AG08395 (cell line): ENCODE measurements at regions not wholly inside any gene's neighbourhood (a gene's known extent, or its start where the extent isn't known, plus 50 kb on each side); places are given as distances from the start of the nearest gene placed in this dataset.
"Not testable (repeated sequence)": the region's sequence is repeated elsewhere in the genome, so short reads cannot be mapped to it uniquely, and the experiment has no call there.

Experiments used
- DNase-seq: peaks from one replicate; pipeline ENCODE4 v3.0.0; 2012; ENCODE audit warnings: mixed read lengths, low spot score

DNA sequence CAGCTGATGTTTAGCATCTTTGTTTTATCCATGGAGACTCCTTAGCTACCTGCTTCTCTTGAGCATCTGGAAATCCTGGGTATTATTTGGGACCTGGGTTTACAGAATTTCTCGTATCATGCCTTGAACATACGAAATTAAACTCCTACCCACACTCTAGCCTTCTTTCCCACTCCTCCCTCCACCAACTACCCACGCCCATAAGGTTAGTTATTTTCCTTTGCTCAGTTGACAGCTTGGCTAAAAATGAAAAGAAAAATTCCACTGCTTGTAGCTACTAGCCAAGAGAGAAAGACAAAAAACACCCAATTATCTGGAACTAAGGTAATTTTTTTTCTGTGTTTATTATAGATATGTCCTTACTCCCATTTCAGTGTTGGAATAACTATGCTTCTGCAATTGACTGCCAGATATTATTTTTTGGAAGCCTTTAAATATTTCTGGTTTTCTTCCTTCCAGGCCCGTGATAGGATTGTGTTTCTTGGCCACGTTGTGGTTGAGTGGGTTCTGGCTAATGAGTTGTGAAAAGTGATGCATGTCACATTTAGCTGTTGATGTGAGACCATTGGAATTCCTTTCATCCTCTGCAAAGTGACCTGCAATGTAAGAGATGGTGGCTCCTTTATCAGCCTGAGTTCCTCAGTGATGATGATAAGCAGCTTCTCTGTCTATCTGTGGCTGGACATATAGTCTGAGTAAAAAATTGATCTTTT is 308.1 kb downstream of the LRRC70 start:
- DNase-seq: no peak

DNA sequence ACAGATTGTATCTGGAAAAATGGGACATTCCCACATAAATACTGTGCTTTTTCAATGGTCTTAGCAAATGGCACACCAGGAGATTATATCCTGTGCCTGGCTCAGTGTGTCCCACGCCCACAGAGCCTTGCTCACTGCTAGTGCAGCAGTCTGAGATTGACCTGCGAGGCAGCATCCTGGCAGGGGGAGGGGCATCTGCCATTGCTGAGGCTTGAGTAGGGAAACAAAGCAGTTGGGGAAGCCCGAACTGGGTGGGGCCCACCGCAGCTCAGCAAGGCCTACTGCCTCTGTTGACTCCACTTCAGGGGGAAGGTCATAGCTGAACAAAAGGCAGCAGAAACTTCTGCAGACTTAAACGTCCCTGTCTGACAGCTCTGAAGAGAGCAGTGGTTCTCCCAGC is 258.7 kb downstream of the LRRC70 start:
- DNase-seq: not testable (repeated sequence)

DNA sequence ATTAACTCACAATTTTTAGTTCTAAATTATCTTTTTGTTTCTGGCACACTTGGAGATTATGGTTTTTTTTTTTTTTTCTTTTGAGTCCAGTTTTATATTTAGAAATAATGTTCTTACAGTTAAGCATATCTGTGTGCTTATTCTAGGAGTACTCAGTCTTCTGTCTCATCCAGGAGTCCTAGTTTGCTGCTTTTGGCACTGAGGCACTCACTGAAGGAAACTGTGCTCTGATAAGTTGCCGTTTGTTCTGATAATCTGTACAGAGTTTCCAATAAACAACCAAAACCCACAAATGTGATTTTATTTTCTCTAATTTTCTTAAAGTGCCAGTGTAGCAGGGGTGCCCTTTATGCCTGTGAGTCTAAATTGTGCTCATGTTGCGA is 251.0 kb downstream of the LRRC70 start:
- no peak for DNase-seq

DNA sequence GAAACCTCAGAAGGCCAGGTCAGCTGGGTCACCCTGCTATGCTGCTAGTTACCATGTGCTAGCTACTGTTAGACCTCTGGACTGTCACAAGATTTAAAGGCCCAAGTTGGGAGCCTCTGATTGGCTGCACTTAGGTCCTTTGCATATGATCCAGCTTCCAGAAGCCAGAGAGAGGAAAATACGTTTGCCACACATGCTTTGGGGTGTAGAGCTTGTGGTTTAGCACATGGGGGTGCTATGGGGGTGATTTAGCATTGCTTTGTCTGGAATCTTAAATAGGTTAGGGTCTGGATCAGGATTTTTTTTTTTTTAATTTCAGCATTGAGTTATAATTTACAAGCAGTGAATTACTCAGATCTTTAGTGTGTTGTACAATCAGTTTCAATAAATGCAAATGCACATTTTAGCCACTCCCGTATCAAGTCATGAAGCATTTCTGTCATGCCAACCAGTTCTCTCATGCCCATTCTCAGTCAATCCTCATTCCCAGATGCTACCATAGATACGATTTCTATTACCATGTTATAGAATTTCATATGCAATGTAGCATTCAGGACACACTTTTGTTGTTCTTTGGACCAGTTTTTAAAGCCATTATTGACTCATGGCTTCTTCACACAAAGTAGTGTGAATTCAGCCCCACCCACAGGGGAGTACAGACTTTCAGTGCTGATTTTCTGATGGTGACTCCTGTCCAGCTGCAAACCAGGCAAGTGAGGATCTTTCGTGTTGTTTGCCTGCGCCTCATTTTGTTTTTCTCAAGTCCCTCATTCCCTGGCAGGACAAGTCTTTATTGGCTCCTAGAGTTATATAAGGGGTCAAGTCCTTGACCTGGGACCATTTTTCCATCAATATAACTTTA is 250.4 kb downstream of the LRRC70 start:
- DNase-seq: no peak

DNA sequence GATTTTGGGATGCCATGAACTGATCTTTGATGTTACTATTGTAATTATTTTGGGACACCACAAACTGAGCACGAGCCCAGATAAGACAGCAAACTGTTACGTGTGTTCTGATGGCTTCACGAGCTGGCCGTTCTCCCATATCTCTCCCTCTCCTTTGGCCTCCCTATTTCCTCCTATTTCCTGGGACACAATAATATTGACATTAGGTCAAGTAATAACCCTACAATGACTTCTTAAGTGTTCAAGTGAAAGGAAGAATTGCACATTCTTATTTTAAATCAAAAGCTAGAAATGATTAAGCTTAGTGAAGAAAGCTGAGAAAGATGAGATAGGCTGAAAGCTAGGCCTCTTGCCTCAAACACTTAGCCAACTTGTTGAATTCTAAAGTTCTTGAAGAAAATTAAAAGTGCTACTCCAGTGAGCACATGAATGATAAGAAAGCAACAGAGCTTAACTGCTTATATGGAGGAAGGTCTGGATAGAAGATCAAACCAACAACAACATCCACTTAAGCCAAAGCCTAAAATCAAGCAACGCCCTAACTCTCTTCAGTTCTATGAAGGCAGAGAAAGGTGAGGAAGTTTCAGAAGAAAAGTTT is 247.1 kb downstream of the LRRC70 start:
- no peak for DNase-seq

DNA sequence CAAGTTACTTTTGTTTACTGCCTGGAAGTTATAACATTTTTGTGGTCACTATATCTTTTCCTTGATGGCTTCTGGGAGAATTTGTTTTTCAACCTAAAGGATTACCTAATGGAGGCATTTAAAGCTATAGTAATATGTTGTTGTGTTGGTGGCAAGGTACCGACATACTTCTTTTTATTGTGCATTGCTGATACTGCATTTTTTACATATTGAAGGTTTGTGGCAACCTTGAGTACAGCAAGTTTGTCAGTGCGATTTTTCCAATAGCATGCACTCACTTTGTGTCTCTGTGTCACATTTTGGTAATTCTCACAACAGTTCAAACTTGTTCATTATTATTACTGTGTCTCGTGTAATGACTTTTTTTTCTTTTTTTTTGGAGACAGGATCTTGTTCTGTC is 246.3 kb downstream of the LRRC70 start:
- DNase-seq: no peak

DNA sequence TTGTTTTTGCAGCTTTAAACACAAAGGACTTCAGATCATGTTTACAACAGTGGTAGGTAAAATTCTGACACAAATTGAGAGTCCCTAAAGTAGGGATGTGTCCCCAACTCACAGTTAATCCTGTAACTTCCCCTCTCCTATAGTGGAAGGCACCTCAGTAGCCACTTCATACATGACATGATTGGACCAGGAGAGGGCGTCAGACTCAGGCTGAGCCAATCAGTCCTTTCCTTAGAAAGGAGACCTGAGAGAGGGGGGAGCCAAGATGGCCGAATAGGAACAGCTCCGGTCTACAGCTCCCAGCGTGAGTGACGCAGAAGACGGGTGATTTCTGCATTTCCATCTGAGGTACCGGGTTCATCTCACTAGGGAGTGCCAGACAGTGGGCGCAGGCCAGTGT is 238.4 kb downstream of the LRRC70 start:
- not testable (repeated sequence) for DNase-seq

DNA sequence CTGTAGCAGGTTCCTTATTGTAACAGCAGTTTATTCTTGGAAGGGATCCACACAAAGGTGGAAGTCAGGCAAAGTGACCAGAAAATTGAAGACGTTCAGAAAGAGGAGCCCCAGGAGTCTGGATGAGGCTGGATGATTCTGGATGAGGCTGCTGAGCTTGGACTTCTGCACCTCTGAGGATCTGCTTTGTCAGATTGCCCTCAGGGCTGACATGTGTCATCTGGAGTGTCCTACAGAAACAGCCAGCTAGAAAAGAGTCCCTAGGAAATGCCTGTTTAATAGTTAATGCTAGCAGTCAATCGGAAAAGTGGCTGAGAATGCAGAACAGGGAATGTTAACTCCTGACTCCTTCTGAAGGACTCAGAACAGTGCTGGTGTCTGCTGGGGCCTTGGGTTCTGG is 236.4 kb downstream of the LRRC70 start:
- no peak for DNase-seq

DNA sequence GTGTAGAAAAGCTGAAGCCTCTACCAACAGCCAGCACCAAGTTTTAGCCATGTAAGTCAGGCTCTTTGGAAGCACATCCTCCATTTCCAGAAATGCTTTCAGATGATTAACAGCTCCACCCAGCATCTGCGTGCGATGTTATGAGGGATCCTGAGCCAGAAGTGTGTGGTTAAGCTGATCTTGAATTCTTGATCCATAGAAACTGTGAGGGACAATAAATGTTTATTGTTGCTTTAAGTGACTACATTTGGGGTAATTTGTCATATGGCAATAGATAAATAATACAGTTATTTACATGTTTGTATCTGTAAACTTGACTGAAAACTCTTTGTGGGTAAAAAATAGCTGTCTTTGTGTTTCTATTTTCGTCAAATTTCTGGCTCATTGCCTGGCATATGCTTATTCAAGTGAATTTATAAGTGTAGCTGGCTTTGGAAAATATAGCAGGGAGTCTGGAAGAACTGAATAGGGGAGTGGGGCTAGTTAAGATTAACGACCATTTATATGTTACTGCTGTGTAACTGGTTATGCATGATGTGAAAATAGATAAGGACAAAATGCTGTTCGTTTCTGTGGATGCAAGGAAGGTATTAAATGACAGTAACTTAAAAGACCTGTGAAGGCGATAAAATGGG is 234.1 kb downstream of the LRRC70 start:
- DNase-seq: no peak

DNA sequence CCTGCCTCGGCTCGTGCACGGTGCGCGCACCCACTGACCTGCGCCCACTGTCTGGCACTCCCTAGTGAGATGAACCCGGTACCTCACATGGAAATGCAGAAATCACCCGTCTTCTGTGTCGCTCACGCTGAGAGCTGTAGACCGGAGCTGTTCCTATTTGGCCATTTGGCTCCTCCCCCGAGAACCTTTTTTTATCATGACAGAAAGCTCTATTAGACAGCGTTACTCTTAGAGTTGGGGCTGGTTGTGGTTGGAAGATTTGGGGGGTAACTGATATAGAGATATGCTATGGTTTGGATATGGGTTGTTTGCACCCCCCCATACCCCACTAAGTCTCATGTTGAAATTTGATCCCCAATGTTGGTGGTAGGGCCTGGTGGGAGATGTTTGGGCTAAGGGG is 226.2 kb downstream of the LRRC70 start:
- not testable (repeated sequence) for DNase-seq

DNA sequence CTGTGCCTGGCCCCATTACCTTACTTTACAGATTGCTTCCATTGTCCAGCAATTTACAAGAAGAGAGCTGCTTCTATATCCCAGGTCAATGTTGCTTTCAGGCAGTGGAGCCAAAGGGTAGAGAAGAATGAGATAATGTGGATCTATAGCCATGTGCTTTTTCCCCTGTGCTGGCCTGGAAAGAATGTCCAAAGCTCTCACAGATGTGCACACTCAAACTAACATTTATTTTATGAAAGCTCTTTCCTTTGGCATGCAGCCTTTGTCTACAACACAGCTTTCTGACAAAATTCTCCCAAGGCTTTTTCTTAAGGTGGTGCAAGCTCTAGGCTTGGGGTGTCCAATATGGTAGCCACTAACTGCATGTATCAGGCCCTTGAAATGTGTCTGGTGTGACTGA is 217.3 kb downstream of the LRRC70 start:
- no peak for DNase-seq

DNA sequence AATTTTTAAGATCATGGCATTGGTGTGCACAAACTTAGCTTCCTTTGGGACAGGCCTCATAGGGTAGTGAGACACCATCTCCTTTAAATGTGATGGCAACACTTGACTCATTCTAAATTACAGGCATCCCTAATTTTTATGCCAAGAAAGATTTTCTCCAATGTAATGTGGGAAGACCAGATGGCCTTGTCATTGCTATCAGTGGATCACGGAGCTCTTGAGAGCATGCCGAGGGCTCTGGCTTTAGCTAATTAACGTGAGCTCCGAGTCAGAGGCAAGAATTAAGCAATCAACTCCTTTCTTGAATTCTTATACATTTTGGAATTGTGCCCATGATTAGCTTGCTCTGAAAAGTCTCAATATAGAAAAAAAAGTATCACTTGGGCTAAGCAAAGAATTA is 215.8 kb downstream of the LRRC70 start:
- DNase-seq: no peak

DNA sequence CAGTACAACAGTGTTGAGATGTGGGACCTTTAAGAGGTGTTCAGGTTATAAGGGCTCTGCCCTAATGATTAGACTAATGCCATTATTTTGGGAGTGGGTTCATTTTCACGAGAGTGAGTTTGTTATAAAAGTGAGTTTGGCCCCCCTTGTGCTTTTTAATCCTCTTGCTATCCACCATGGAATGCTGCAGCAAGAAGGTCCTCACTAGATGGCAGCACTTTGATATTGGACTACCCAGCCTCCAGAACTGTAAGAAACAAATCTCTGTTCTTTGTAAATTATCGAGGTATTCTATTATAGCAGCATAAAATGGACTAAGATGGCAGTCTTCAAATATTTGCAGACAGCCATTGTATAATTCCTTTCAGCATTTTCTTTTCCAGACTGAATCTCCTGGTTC is 212.4 kb downstream of the LRRC70 start:
- no peak for DNase-seq

DNA sequence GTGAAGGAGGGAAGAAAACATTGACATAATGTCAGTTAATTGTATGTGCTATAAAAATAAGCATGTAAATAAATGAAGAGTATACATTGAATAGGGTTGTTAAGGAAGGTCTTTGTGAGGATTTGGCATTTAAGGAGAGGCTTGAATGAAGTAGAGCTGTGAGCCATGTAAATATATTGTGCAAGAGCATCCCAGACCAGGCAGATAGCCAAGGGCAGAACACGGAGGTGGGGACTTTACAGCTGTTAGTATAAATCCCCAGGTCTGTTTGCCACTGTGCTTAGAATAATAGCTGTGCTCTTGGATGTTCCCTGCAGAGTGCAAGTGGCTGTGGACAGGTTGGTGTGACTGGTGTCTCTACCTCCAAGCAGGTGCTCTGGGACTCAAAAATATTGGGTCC is 211.7 kb downstream of the LRRC70 start:
- no peak for DNase-seq

DNA sequence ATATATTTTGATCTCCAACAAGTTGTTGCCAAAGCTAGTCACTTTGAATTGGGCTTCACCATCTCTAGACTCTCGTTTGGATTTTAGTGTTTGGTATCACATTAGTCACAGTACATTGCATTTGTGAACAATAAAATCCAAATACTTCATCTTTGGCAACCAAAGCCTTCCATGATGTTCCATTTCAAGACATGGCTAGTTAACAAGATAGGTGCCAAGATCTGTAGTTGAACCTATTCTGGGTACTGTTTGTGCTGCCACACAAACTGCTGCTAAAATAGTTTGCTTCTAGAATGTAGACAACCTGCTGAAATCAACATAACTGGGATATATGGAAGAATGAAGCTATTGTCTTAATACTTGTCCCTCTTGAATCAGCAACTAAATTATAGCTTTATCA is 207.5 kb downstream of the LRRC70 start:
- DNase-seq: no peak

DNA sequence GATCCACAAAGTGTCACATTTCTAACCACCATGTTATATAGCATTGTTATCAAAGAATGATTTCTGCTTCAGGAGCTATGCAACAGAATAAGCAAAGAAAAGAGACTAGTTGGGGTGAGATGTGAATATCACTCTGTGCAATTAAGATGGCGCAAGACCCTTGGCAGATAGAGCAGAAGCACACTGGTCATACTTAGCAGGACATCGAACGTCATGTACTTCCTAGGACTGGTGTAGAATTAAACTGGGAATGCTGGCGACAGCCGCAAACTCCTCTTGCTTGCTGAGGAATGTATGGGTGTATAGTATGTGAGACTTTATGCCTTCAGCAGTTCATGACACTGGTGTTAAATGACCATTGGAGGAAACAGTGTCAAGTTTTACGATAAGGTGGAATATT is 207.0 kb downstream of the LRRC70 start:
- no peak for DNase-seq

DNA sequence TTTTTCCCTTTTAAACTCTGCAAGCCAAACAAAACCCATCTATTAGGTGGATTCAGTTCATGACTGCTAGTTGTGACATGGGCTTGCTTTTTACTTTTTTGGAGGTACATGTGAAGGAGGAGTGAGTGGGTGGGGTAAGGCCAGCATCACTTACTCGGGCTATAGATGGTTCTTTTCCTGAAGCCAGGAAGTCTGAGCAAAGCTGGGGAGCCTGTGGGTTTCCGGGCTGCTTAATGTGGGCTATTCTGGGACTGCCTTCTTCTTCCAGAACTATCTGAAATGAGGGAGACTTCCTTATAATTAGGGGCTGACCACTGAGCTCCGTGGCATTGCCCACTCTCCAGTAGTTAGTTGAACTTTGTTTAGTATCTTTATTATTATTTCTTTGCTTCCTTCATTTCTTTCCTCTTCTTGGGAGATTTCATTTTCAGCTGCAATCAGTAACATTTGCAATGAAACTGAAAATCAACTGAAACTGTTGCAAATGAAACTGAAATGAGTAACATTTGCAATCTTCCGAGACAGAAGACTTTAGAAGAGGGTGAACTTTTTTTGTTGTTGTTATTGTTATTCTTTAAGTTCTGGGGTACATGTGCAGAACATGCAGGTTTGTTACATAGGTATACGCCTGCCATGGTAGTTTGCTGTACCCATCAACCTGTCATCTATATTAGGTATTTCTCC is 204.9 kb downstream of the LRRC70 start:
- DNase-seq: no peak

DNA sequence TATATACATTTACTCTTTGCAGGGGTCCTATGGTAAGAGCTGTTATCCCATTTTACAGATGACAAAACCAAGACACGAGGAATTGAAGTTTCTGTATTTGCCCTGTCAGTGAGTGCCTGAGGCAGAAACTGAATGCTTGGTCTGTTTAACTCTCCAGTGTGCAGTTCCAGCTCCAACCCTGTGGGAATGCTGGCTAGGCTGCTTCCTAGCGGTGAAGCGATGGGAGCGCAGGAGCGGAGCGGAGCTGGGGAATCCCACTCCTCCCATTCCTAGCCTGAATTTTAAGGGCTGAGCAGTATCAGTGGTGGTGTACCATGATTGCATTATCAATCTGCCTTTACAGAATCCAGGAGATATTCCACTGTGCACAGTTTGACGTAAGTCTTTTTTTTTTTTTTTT is 202.3 kb downstream of the LRRC70 start:
- DNase-seq: no peak

DNA sequence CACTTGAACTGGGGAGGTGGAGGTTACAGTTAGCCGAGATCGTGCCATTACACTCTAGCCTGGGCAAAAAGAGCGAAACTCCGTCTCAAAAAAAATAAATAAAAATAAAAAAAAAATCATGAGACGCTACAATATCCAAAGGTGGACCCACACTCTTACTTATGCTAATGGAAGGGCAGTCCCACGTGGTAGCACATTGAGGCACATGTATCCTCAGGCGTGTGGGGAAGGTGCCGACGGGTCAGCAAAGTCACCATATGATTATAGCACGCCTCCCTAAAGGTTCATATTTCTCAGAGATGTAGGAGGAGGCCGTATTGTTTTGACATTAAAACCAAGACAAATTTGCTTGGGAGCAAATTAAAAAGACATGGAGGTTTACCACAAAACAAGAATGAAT is 201.6 kb downstream of the LRRC70 start:
- no peak for DNase-seq

DNA sequence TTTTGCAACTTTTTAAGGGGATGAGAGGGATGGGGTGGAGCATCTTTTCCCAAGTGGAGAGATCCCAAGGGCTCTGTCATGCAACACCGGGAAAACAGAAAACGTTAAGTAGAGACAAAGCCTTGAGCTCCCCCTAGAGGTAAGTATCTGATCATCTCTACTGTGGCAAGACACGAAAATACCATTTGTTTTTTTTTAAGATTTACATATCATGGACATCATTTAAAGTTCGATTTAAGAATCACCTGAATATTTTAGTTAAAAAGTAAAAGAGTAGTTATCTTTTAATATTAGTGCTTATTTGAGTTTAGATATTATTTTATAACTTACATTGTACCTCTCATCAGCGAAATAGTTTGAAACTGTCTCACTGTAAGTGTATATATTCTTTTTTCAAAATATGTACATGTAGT is 200.4 kb downstream of the LRRC70 start:
- DNase-seq: peak; percentile 71

DNA sequence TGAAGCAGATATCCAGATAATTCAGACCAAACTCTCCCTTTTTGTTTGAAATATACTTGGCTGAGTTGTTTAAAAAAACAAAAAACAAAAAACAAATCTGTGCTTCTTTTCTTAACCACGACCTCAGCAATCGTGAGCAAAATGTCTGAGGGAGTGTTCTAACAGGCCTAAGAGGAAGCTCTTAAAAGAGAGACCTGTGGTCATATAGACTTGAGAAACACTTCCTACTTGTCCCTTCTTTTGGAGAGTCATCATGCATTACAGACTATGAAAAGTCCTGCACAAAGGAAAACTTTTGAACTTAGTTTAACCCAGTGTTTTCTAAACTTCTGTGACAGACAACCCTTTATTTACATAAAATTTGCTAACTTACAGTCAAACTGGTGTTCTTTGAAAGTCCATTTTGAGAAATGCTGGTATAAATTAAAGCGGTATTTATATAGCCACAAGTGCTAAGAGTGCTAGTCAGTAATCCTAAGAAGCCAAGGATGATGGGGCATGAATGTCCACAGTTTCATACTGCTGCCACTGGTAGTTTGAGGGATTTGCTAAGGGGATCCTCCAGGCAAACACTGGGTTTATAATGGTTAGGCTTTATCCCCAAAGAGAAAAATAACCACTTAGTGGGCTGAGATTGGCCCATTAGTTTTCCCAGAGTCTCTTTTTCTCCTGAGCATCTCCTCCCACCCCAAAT is 199.8 kb downstream of the LRRC70 start:
- peak; percentile 3 for DNase-seq

DNA sequence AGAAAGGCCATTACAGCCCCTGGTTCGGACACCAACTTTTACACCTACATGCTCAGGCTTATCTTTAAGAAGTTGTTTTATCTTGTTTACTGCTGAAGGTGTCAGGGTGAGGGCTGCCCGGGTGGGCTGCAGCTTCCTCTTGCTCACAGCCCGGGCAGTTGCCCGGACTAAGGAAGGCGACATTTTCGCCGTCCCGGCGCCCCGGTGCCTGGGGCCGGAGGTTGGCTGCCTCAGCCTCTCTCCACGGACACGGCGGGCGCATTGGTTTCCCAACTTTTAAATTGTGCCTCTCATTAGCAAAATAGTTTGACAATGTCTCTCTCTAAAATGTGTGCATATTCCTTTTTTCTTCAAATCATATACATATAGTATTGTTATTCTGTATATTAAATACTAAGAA is 198.5 kb downstream of the LRRC70 start:
- DNase-seq: not testable (repeated sequence)
